ENCODE measurements at regions not wholly inside any gene's neighbourhood (a gene's known extent, or its start where the extent isn't known, plus 50 kb on each side); places are given as distances from the start of the nearest gene placed in this dataset.

DNA sequence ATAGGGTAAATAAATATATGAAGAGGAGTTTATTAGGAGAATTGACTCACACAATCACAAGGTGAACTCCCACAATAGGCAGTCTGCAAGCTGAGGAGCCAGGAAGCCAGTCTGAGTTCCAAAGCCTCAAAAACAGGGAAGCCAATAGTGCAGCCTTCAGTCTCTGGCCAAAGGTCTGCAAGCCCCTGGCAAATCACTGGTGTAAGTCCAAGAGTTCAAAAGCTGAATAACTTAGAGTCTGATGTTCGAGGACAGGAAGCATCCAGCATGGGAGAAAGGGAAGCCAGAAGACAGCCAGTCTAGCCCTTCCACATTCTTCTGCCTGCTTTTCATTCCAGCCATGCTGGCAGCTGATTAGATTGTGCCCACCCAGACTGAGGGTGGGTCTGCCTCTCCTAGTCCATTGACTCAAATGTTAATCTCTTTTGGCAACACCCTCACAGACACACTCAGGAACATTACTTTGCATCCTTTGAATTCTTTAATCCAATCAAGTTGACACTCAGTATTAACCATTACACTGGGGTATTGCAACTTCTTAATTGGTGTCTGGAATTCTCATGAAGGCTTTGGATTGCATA lies 736.5 kb upstream of the LMO3 start:
- intact Hi-C loops (cut with micrococcal nuclease; ENCODE audit: unreplicated experiment) = no loop called here
- H3K36me3 ChIP-seq (ENCODE audit: insufficient read depth, low read length) = no peaks in the 10 kb centered on the region
- TF ChIP-seq, protein P1, sequence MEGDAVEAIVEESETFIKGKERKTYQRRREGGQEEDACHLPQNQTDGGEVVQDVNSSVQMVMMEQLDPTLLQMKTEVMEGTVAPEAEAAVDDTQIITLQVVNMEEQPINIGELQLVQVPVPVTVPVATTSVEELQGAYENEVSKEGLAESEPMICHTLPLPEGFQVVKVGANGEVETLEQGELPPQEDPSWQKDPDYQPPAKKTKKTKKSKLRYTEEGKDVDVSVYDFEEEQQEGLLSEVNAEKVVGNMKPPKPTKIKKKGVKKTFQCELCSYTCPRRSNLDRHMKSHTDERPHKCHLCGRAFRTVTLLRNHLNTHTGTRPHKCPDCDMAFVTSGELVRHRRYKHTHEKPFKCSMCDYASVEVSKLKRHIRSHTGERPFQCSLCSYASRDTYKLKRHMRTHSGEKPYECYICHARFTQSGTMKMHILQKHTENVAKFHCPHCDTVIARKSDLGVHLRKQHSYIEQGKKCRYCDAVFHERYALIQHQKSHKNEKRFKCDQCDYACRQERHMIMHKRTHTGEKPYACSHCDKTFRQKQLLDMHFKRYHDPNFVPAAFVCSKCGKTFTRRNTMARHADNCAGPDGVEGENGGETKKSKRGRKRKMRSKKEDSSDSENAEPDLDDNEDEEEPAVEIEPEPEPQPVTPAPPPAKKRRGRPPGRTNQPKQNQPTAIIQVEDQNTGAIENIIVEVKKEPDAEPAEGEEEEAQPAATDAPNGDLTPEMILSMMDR (conservative IDR thresholded peaks at IDR 0.05; ENCODE audit: low read length) = no peak
- TF ChIP-seq EZH2phosphoT487 (IDR thresholded peaks at IDR 0.05; ENCODE audit: borderline replicate concordance, low read depth, low read length) = no peak
- POLR2A ChIA-PET = no interaction called here
- H3K4me3 ChIP-seq (ENCODE audit: low read depth, low read length, poor library complexity, severe bottlenecking) = no peak overlapping the region
- no peaks in the 10 kb centered on the region for H3K9me2 ChIP-seq (ENCODE audit: insufficient read depth, low read length)
- no peaks in the 10 kb centered on the region for H3K4me1 ChIP-seq (ENCODE audit: insufficient read depth, low read length, poor library complexity, severe bottlenecking)
- H2AFZ ChIP-seq (ENCODE audit: low read length) = no peak overlapping the region
- no peak overlapping the region for H3K27ac ChIP-seq (ENCODE audit: low read depth, low read length, poor library complexity, severe bottlenecking)
- BruUV-seq (replicated peaks) = no TSS peak
- H3K9me3 ChIP-seq (ENCODE audit: low read length) = no peaks in the 10 kb centered on the region
- H3K79me2 ChIP-seq (ENCODE audit: insufficient read depth, low read depth, low read length) = no peaks in the 10 kb centered on the region
- DNase-seq (ENCODE audit: low spot score) = no peak
- H4K20me1 ChIP-seq (ENCODE audit: insufficient read depth, low read length) = no peaks in the 10 kb centered on the region
- no peak overlapping the region for H3K4me2 ChIP-seq (ENCODE audit: low read length)
- CTCF ChIA-PET (ENCODE audit: unreplicated experiment) = no interaction called here

DNA sequence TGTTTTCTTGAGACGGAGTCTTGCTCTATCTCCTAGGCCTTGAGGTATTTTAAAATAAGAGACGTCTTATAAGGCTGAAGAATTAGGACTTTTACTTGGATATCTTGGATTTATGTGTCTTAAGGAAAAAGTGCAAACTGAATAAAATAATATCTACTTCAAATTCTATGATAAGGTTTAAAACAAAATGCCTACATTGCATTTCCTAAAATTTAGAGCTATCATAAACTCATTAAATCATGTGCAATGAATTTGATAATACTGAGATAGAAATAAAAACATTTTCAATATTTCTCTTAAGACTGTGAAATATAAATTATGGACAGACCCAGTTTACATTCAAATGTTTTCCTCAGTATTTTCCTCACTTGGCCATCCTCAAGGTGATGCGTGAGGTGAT lies 729.5 kb upstream of the LMO3 start:
- H3K9me2 ChIP-seq (ENCODE audit: insufficient read depth, low read length) = no peaks in the 10 kb centered on the region; the same call in 1 of the 2 replicates
- no peak overlapping the region for H3K4me2 ChIP-seq (ENCODE audit: low read length)
- no TSS peak for BruUV-seq (replicated peaks)
- ChIA-PET POLR2A (no interaction called here), CTCF (ENCODE audit: unreplicated experiment) (no interaction called here)
- no peaks in the 10 kb centered on the region for H3K4me1 ChIP-seq (ENCODE audit: insufficient read depth, low read length, poor library complexity, severe bottlenecking)
- no peaks in the 10 kb centered on the region for H3K36me3 ChIP-seq (ENCODE audit: insufficient read depth, low read length)
- H2AFZ ChIP-seq (ENCODE audit: low read length) = no peak overlapping the region
- TF ChIP-seq, protein P1 (conservative IDR thresholded peaks at IDR 0.05; ENCODE audit: low read length) = no peak
- TF ChIP-seq EZH2phosphoT487 (IDR thresholded peaks at IDR 0.05; ENCODE audit: borderline replicate concordance, low read depth, low read length) = no peak
- no peak overlapping the region for H3K4me3 ChIP-seq (ENCODE audit: low read depth, low read length, poor library complexity, severe bottlenecking)
- intact Hi-C loops (cut with micrococcal nuclease; ENCODE audit: unreplicated experiment) = no loop called here
- DNase-seq (ENCODE audit: low spot score) = no peak
- H3K9me3 ChIP-seq (ENCODE audit: low read length) = no peaks in the 10 kb centered on the region
- H3K27ac ChIP-seq (ENCODE audit: low read depth, low read length, poor library complexity, severe bottlenecking) = no peak overlapping the region
- H4K20me1 ChIP-seq (ENCODE audit: insufficient read depth, low read length) = no peaks in the 10 kb centered on the region
- no peaks in the 10 kb centered on the region for H3K79me2 ChIP-seq (ENCODE audit: insufficient read depth, low read depth, low read length)

DNA sequence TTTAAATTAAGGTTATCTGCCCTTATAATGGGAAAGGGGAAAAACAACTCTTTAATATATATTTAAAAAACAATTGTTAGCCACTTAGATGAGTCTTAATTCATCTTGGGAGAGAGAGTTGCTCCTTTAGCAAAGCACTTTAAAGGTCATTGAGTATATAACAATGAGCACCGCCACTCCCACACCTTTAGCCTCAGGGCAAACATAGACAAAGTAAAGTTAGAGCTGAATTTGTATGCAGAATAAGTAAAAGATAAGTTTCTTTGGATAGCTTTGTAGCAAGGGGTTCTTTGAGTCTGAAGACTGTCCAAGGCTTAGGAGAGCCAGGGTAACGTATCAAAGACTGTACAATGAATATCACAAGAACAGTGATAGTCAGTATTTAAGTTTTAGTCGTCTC lies 728.8 kb upstream of the LMO3 start:
- BruUV-seq (replicated peaks) = no TSS peak
- Histone ChIP-seq H3K4me3 (ENCODE audit: low read depth, low read length, poor library complexity, severe bottlenecking) (no peak overlapping the region), H3K36me3 (ENCODE audit: insufficient read depth, low read length) (no peaks in the 10 kb centered on the region), H2AFZ (ENCODE audit: low read length) (no peak overlapping the region), H3K27ac (ENCODE audit: low read depth, low read length, poor library complexity, severe bottlenecking) (no peak overlapping the region), H4K20me1 (ENCODE audit: insufficient read depth, low read length) (no peaks in the 10 kb centered on the region), H3K9me2 (ENCODE audit: insufficient read depth, low read length) (no peaks in the 10 kb centered on the region; the same call in 1 of the 2 replicates), H3K4me2 (ENCODE audit: low read length) (no peak overlapping the region), H3K79me2 (ENCODE audit: insufficient read depth, low read depth, low read length) (no peaks in the 10 kb centered on the region), H3K9me3 (ENCODE audit: low read length) (no peaks in the 10 kb centered on the region), H3K4me1 (ENCODE audit: insufficient read depth, low read length, poor library complexity, severe bottlenecking) (no peaks in the 10 kb centered on the region)
- intact Hi-C loops (cut with micrococcal nuclease; ENCODE audit: unreplicated experiment) = no loop called here
- POLR2A ChIA-PET = interaction anchor here (1.1 kb wide), 1 partner anchor 21 kb away, joined by 4 read pairs; no protein-coding TSS in a partner anchor
- DNase-seq (ENCODE audit: low spot score) = no peak
- TF ChIP-seq, protein P1 (conservative IDR thresholded peaks at IDR 0.05; ENCODE audit: low read length) = no peak
- no peak for TF ChIP-seq EZH2phosphoT487 (IDR thresholded peaks at IDR 0.05; ENCODE audit: borderline replicate concordance, low read depth, low read length)
- CTCF ChIA-PET (ENCODE audit: unreplicated experiment) = no interaction called here
